ENCODE measurements at regions not wholly inside any gene's neighbourhood (a gene's known extent, or its start where the extent isn't known, plus 50 kb on each side); places are given as distances from the start of the nearest gene placed in this dataset.

GRCh38 chr15:92327033-92327432, 66.6 kb upstream of the ST8SIA2 start:
- H3K4me3 ChIP-seq (ENCODE audit: low read depth, low read length), result no peak overlapping the region
- TF ChIP-seq CTCF (IDR thresholded peaks at IDR 0.05; ENCODE audit: borderline replicate concordance, insufficient read depth, low read depth, low read length), result no peak

GRCh38 chr15:92328207-92328606, 65.5 kb upstream of the ST8SIA2 start:
- no peak for TF ChIP-seq CTCF (IDR thresholded peaks at IDR 0.05; ENCODE audit: borderline replicate concordance, insufficient read depth, low read depth, low read length)
- H3K4me3 ChIP-seq (ENCODE audit: low read depth, low read length), result no peak overlapping the region

GRCh38 chr15:92332125-92332899, 61.4 kb upstream of the ST8SIA2 start:
- no peak for TF ChIP-seq CTCF (IDR thresholded peaks at IDR 0.05; ENCODE audit: borderline replicate concordance, insufficient read depth, low read depth, low read length)
- no peak overlapping the region for H3K4me3 ChIP-seq (ENCODE audit: low read depth, low read length)

- no peak for TF ChIP-seq CTCF (IDR thresholded peaks at IDR 0.05; ENCODE audit: borderline replicate concordance, insufficient read depth, low read depth, low read length)
Measured at GRCh38 chr15:92333709-92334108, 60.0 kb upstream of the ST8SIA2 start.

GRCh38 chr15:92336419-92336987, 57.2 kb upstream of the ST8SIA2 start:
- no peak overlapping the region for H3K4me3 ChIP-seq (ENCODE audit: low read depth, low read length)
- TF ChIP-seq CTCF (IDR thresholded peaks at IDR 0.05; ENCODE audit: borderline replicate concordance, insufficient read depth, low read depth, low read length), result no peak

More at GRCh38 chr15:92333709-92334108, 60.0 kb upstream of the ST8SIA2 start:
- H3K4me3 ChIP-seq (ENCODE audit: low read depth, low read length), result no peak overlapping the region

GRCh38 chr15:92339361-92339760, 54.3 kb upstream of the ST8SIA2 start:
- TF ChIP-seq CTCF (IDR thresholded peaks at IDR 0.05; ENCODE audit: borderline replicate concordance, insufficient read depth, low read depth, low read length), result no peak
- H3K4me3 ChIP-seq (ENCODE audit: low read depth, low read length), result no peak overlapping the region
